ENCODE measurements at regions not wholly inside any gene's neighbourhood (a gene's known extent, or its start where the extent isn't known, plus 50 kb on each side); places are given as distances from the start of the nearest gene placed in this dataset.

GRCh38 chr9:69981686-69982445 lies 61.8 kb upstream of the MAMDC2 start:
- TF ChIP-seq, protein P1, sequence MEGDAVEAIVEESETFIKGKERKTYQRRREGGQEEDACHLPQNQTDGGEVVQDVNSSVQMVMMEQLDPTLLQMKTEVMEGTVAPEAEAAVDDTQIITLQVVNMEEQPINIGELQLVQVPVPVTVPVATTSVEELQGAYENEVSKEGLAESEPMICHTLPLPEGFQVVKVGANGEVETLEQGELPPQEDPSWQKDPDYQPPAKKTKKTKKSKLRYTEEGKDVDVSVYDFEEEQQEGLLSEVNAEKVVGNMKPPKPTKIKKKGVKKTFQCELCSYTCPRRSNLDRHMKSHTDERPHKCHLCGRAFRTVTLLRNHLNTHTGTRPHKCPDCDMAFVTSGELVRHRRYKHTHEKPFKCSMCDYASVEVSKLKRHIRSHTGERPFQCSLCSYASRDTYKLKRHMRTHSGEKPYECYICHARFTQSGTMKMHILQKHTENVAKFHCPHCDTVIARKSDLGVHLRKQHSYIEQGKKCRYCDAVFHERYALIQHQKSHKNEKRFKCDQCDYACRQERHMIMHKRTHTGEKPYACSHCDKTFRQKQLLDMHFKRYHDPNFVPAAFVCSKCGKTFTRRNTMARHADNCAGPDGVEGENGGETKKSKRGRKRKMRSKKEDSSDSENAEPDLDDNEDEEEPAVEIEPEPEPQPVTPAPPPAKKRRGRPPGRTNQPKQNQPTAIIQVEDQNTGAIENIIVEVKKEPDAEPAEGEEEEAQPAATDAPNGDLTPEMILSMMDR (IDR thresholded peaks at IDR 0.05; ENCODE audit: borderline replicate concordance, extremely low read depth, low read length, poor library complexity, severe bottlenecking), result no peak
- TF ChIP-seq EZH2 (IDR thresholded peaks at IDR 0.05; ENCODE audit: borderline replicate concordance, low read depth, low read length, severe bottlenecking), result no peak
